ENCODE measurements at regions not wholly inside any gene's neighbourhood (a gene's known extent, or its start where the extent isn't known, plus 50 kb on each side); places are given as distances from the start of the nearest gene placed in this dataset.

DNA sequence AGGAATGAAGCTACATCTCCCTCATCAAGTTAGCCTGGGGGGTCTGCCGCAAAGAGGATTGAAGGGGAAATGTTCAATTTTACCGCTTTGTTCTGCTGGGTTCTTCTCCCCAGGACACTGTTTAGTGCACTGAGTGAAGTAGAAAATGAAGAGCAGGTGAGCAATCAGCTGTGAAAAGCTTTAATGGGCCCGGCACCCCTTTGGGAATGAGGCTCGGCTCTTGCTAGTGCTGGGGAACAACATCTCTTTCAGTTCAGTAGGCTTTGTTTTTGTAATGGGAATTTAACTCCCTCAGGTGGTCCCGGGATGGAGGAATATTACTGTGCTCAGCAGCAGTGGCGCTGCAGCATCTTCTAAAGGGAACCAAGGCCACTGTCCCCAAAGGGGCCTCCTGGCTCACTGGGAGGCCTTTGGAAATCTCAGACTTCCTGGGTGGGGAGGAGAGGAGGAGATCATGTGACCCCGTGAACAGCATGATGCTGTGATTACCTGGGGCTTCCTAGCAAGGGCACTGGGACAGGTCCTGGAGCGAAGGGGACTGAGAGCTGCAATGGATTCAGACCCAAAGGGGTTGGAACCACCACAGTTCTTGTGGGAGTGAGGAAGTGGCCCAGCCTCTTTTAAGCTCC, 85.2 kb upstream of the MAX start:
- DNase-seq, result peak; percentile 74

DNA sequence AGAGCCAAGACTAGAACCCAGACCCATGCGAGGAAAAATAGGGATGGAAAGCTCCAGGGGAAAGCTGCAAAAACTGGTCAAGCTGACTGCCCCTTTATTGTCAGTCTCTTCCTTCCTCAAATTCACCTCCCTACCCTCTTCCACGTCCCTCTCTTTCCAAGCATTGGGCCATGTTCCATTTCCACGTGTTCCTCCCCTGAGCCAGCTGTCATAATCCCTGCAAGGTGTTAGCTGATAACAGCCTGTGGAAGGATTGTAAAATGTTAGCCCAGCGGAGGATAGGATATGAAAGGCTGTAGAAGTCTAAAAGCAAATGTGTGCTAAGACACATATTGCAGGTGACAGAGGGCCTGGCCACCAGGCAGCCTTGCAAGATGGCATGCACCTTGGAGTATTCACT, 88.0 kb upstream of the MAX start:
- DNase-seq, result no peak

DNA sequence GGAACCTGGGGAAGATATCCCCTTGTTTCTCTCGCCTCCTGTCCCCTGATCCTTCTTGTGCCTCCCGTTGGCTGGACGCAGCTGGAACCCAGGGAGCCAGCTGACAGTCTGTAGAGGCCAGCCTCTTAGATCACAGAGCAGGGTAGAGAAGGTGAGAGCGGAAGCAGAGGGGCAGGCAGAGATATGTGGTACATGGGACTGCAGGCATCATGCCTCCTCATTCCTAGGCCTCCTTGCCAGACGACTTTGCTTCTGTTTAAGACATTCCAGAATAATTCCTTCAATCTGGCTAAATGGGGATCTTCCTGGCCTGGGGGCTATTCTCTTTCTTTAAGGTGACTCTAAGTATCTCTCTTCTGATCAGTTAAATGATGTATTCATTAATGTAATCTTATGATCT, 89.4 kb upstream of the MAX start:
- DNase-seq, result no peak

DNA sequence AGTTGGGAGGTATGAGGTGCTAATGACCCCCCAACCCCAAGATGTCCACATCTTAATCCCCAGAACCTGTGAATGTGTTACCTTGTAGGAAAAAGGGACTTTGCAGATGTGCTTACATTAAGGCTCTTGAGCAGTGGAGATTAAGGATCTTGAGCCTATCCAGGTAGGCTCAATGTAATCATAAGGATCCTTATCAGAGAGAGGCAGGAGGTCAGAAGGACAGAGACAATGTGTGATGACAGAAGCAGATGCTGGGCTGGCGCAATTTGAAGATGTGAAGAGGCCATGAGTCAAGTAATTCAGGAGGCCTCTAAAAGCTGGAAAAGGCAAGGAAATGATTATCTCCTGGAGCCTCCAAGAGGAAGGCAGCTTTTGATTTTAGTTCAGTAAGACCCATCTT, 90.4 kb upstream of the MAX start:
- DNase-seq, result no peak

DNA sequence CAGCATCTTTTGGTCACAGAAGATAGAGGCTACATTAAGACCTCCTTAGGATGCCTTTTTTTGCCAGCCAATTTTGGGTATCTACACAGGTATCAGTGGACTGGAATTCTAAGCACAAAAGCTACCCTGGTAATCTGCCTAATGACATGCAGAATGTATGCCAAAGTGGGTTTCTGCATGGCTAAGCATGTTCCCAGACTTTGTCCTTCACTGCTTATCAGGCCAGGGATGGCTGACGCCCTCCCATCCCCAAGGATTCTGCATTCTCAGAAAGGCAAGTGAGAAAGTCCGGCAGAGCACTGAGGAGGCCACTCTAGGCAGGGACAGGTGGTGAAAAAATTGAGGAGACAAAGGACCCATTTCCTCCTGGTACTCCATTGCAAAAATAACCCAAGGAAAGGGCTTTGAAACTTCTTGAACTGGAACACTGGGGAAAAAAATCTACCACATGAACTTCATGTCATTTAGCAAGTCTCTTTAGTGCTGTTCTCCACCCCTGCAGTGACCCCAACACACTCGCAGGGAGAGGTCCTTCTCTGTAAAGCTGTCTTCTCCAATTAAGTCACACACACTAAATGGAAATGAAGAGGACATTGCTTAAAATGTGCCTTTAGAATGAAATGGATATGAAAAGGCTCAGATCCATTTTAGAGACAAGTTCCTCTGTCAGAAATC, 91.7 kb upstream of the MAX start:
- DNase-seq, result no peak

DNA sequence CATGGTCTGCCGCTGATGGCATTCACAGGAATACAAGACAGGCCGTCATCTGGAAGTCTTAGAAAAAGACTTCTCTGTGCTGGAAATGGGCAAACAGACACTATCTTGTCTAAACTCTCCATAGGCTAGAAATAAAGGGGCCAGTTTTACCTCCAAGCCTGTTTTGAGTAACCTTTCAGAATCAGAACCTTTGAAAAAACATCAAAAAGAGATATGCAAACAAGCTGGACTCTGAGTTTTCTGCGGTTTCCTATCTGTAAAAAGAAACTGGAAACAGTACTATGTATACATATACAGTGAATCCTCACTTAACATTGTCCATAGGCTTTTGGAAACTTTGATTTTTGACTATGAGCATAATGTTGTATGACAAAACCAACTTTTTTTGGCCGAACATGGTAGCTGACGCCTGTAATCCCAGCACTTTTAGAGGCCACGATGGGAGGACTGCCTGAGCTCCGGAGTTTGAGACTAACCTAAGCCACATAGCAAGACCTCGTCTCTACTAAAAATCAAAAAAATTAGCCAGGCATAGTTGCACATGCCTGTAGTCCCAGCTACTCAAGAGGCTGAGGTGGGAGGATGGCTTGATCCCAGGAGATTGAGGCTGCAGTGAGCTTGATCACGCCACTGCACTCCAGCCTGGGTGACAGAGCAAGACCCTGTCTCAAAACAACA, 92.9 kb upstream of the MAX start:
- DNase-seq, result no peak

DNA sequence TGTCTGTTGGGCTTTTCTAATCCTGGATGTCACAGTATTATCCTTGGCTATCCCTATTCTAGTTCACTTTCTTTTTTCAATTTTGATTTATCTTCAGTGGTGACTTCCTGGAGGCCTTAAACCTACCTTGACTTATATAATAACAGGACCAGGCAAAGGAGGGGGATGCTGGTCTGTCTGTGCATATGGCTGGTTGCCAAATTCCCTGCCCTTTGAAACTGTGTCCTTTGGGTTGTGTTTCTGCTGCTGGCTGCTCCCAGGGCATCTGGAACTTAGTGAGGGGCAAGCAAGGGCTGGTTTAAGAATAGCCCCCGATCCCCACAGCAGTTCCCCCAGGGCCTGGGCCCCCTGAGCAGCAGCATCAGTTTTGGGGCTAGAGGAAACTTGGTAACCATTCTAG, 96.0 kb upstream of the MAX start:
- DNase-seq, result no peak

DNA sequence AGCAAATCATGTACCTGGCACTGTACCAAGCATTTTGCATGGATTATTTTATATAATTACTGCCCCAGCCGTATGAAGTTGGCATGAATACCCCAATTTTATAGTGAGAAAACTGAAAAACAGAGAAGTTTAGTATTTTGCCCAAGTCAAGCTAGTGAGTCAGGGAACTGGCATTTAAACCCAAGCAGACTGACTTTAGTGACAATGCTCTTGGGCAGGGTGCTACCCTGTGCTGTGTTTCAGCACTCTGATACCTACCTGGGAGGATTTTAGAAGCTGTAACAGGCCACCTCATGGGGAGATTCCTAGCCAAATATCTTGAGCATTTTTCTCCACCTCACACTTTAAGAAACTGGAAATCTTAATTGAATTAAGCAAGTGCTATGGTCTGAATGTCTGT, 98.1 kb upstream of the MAX start:
- DNase-seq, result no peak

DNA sequence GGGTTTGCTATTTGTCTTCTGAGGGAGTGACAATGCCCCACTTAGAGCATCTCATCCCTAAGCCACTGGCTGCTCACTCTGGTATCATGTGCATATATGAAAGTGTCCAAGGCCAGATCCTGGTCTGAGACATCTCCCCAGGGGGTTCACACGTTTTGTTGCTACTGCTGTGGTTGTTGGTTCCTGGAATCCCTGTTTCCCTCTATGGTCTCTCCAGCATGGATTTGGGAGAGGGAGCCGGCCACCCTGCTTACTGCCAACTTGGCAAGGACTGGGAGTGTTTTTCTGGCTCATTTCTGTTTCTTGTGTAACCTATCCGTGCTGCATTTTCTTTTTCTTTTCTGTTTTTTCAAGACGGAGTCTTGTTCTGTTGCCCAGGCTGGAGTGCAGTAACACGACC, 101.3 kb upstream of the MAX start:
- DNase-seq, result no peak

DNA sequence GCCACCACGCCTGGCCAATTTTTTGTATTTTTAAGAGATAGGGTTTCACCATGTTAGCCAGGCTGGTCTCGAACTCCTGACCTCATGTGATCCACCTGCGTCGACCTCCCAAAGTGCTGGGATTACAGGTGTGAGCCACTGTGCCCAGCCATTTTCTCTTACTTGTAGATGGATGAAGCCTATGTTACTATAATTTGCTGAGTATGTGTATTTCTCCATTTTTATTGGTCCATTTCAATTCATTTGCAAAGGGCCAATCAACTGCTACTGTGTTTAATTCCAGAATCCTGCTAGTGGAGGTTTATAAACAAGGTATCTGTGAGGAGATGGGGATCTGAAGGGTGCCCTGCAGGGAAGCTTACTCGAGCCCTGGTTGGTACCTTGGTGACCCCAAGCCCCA, 101.7 kb upstream of the MAX start:
- no peak for DNase-seq

DNA sequence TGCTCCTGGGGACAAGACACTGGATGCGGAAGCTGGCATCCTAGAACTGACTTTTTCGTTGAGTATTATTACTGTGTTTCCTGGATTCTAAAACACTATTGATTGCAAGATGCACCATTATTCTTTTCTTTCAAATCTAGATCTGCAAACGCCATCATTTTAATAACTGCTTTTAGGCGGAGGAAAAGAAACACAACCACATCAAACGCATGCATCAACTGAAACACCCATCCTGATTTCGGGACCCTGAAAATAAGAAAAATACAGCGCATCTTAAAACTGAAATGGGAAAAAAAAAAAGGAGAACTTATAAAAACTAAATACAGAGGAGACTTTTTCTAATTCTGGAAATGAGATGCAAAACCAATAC, 103.7 kb upstream of the MAX start:
- DNase-seq, result no peak

DNA sequence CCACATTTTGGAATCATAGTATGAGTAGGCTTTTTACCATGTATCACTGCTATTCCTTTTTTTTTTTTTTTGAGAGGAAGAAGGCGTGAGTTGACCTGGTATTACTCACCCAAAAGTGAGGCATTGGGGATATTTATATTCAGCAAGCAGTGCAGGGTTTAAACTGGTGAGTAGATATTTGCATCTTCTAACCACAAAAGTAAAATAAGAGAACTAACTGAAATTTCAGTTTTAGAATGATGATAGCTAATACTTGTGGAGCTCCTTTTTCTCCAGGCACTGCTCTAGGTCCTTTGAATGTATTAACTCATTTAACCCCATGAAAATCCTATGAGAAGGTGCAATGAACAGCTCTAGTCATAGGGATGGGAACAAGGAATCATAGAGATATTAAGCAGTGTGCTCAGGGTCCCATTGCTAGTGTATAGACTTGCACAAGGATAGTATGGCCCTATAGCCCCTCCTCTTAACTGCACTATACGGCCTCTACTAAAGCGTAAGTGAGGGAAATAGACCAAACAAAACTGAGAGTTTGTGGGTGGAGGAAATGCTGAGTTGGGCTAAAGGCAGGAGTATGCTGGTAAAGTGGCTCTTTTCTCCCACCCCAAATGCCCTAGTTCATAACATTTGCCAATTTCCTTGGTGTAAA, 104.3 kb upstream of the MAX start:
- DNase-seq, result no peak

DNA sequence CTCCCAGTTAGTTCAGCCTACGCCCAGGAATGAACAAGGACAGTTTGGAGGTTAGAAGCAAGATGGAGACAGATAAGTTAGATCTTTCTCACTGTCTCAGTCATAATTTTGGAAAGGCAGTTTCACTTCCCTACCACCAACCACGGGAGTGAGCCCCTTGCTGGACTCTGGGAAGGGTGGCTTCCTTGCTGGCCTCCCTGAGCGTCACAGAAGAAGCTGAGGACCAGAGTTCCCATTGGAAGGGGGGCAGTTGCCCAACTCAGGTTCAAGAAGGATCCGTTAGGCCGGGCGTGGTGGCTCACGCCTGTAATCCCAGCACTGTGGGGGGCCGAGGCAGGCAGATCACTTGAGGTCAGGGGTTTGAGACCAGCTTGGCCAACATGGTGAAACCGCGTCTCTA, 106.2 kb upstream of the MAX start:
- no peak for DNase-seq

DNA sequence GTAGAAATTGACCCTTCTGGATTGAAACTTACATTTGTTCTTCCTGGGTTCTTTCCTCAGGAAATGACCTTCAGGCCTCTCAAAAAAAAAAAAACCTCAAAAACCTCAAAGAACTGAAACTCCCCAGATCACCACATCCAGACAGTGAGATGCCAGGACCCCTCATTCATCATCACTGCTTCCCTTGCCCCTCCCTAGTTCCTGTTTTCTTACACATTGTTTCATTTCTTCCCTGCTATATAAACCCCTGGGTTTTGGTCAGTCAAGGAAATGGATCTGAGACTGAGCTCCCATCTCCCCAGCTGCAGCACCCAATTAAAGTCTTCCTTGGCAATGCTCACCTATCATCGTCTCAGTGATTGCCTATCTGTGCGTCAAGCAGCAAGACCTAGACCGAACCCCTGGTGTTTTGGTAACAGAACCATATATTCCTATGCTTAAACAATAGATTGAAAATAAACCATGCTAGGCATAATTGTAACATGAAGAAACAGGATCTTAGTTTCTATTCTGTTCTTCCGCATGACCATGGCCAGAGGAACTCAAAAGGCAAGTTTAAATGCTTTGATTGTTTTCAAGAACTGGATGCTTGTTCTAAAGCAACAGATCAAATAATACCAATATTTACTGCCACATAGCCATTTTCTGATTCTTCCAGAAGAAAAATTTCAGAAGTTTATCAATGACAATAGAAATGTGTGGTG, 108.0 kb upstream of the MAX start:
- no peak for DNase-seq

DNA sequence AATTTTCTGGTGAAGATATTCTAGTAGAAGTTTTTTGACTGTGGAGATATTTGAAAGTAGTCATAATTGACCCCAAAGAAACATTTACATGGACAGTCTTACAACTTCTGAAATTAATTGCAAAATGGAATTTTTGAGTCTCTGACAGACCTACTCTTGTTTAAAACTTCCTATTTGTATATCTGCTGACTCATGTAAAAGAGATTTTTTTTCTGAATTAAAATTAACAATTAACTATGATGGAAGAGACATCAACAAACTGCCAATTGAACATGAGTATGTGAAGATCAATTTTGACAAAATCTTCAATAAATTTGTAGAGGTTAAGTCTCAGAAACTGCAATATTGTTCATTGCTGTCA, 108.5 kb upstream of the MAX start:
- DNase-seq, result no peak

DNA sequence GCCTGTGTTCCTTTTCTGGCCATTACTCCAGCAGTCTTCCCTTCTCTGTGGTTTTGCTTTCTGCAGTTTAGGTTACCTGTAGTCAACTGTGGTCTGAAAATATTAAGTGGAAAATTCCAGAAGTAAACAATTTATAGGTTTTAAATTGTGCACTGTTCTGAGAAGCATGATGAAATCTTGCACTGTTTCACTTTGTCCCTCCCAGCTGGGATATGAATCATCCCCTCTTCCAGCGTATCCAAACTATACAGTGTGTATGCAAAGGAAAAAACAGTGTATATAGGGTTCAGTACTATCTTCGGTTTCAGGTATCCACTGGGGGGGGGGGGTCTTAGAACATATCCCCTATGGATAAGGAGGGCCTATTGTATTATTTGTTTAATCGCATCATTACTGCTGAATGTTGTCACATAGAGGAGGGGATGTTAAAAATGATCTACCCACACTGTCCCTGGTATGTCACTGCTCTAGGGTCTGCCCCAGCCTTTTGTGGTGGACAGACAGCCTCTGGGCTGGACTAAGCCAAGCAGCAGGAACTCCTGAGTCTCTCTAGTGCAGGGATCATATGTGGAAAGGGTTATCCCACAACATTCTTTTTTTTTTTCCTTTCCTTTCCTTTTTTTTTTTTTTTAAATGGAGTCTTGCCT, 109.1 kb upstream of the MAX start:
- no peak for DNase-seq

DNA sequence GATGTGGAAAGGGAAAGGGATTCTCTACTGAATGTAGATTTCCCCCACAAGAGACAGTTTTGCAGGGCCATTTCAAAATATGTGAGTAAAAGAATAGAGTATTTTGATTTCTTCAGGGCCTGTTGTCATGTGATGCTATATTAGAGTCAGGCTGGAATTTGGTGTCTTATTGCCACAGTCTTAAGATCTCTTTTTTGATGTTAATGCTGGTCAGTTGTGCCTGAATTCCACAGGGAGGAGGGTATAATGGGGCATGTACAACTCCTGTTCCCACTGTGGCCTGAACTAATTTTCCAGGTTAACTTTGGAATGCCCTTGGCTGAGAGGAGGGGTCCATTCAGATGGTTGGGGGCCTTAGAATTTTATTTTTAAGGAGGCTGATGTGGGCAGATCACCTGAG, 111.0 kb upstream of the MAX start:
- no peak for DNase-seq

DNA sequence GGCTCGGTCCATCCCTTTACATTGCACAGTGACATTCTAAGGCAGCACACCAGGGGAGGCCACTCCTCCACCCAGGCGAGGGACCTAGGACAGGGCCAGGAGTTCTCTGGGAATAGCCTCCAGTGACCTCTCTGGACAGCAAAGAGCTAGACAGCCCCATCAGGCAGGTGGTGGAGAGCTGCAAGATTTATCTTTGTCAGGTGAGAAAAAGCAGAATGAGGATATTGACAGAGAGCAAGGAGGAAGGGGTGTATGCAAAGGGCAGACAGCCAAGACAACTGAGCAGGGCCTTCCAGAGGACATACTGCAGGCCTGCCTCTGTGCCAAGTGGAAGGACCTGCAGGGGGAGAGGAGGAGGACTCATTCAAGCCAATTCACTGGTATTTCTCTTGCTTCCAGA, 112.4 kb upstream of the MAX start:
- no peak for DNase-seq

DNA sequence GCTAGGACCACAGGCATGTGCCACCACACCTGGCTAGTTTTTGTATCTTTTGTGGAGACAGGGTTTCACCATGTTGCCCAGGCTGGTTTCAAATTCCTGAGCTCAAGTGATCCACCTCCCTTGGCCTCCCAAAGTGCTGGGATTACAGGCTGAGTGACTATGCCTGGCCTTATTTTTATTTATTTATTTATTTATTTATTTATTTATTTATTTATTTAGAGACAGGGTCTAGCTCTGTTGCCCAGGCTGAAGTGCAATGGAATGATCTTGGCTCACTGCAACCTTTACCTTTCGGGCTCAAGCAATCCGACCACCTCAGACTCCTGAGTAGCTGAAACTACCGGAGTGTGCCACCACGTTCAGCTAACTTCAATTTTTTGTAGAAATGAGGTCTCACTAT, 117.0 kb upstream of the MAX start:
- no peak for DNase-seq

DNA sequence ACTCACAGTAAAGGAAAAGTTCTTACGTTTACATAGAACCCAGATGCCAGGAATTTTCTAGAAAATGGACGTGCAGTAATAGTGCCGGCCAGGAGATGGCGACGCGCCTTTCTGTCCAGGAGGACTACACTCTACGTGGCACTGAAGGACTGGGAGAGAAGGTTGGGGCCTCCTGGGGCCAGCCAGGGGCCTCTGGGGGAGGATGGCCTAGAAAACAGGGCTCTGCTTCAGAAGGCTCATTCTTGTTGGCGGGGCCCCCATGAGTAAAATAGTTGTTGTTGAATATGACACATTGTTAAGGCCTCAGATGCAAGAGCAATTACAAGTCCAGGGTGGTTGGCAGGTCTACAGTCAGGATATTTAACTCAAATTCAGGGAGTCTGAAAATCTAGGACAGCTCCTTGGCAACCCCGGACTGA, 120.1 kb upstream of the MAX start:
- peak; percentile 21 for DNase-seq

DNA sequence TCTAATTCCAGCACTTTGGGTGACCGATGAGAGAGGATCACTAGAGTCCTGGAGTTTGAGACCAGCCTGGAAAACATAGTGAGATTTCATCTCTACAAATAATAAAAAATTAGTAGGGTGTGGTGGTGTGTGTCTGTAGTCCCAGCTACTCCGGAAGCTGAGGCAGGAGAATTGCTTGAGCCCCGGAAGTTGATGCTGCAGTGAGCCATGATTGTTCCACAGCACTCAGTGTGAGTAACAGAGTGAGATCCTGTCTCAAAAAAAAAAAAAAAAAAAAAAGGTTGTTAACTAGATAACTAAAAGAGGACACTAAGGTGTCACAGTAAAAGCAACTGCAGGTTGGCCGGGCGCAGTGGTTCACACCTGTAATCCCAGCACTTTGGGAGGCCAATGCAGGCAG, 121.3 kb upstream of the MAX start:
- DNase-seq, result no peak

DNA sequence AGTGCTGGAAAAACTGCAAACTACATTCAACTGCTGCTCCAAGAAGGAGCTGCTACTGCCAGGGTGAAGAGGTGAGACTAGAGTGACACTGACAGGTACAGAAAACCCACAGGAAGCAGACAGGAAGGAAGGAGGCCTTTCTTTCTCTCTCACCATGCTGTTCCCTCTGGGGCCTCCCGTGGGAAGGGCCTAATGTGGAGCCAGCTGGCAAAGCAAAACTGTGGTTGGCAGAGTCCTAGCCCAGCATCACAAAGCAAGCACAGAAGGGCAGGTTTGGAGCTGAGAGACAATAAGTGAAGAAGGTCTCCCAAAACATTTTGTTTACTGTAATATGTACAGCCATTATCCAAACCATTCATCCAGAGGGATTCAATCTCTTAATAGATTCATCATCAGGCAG, 122.5 kb upstream of the MAX start:
- peak; percentile 20 for DNase-seq

Measured in NCI-H1436 (cell line).